ENCODE measurements at regions not wholly inside any gene's neighbourhood (a gene's known extent, or its start where the extent isn't known, plus 50 kb on each side); places are given as distances from the start of the nearest gene placed in this dataset.
A peak's percentile ranks its signal among the peaks of the same experiment; 100 is the strongest.

DNA sequence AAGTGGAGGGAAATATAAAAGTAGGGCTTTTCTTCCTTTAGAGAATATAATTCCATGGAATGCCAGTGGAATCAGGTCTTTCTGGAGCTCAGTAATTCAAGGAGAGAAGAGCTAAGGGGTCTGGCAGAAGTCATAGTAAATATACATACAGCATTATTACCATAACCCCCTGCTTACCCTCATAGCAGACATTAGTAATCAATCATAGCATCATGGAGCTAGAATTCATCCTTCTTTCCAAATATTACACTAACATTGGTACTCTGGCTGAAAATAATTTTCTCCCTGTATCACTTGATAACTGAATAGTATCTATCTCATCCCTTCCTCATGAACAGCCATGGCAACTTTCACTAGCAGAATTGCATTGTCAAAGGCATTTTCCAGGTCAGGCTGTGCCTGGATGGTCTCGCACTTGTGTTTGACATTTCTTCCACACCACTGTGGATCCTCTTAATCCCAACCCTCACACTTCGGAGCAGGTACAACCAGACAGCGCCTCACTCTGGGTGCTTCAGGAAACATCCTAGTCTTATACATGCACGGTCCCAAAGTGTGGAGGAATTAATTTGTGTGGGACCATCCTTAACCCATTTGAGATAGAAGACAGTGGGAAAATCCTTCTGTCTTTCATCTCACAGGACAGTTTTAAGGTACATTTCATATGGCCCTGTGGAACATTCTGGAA lies 84.2 kb upstream of the SEC11C start:
- Histone ChIP-seq H2AFZ (ENCODE audit: insufficient read depth, low read depth, low read length, poor library complexity, severe bottlenecking) (no peak overlapping the region), H3K79me2 (ENCODE audit: insufficient read depth, low read length) (no peaks in the 10 kb centered on the region), H3K27me3 (ENCODE audit: control insufficient read depth in 2 of 2, insufficient read depth in 2 of 2, low read length in 2 of 2) (no peaks in the 10 kb centered on the region), H3K27ac (ENCODE audit: low read depth in 1 of 2, low read length in 2 of 2) (no peak overlapping the region), H3K36me3 (replicated peaks in 1 of 2; ENCODE audit: control insufficient read depth in 1 of 2, insufficient read depth in 2 of 2, low read length in 2 of 2) (no peaks in the 10 kb centered on the region), H3K4me1 (ENCODE audit: control insufficient read depth in 1 of 2, insufficient read depth in 2 of 2, low read length in 2 of 2) (no peaks in the 10 kb centered on the region), H3K9me3 (replicated peaks in 1 of 2; ENCODE audit: control insufficient read depth in 1 of 2, insufficient read depth in 1 of 2, low read length in 2 of 2) (no peaks in the 10 kb centered on the region), H3K9ac (ENCODE audit: insufficient read depth, low read length, poor library complexity, severe bottlenecking) (no peak overlapping the region), H4K20me1 (ENCODE audit: insufficient read depth, low read length) (no peaks in the 10 kb centered on the region), H3K4me2 (replicated peaks; ENCODE audit: extremely low read depth, low read length, poor library complexity, severe bottlenecking) (no peak overlapping the region), H3K4me3 (replicated peaks in 1 of 3; ENCODE audit: low read depth in 2 of 3, low read length in 3 of 3) (no peak overlapping the region)
- no peak for DNase-seq
- TF ChIP-seq, protein P1, sequence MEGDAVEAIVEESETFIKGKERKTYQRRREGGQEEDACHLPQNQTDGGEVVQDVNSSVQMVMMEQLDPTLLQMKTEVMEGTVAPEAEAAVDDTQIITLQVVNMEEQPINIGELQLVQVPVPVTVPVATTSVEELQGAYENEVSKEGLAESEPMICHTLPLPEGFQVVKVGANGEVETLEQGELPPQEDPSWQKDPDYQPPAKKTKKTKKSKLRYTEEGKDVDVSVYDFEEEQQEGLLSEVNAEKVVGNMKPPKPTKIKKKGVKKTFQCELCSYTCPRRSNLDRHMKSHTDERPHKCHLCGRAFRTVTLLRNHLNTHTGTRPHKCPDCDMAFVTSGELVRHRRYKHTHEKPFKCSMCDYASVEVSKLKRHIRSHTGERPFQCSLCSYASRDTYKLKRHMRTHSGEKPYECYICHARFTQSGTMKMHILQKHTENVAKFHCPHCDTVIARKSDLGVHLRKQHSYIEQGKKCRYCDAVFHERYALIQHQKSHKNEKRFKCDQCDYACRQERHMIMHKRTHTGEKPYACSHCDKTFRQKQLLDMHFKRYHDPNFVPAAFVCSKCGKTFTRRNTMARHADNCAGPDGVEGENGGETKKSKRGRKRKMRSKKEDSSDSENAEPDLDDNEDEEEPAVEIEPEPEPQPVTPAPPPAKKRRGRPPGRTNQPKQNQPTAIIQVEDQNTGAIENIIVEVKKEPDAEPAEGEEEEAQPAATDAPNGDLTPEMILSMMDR (IDR thresholded peaks at IDR 0.05) = no peak
- H3K4me1 Mint-ChIP-seq = peaks cover 1% of the 10 kb centered on the region
- H3K36me3 Mint-ChIP-seq = no peaks in the 10 kb centered on the region
- peaks cover 0 to 2% (median 1%) of the 10 kb centered on the region in 3 donors for H3K27me3 Mint-ChIP-seq (ENCODE audit: low read depth in 3 of 3)
- H3K27ac Mint-ChIP-seq = no peak overlapping the region
- intact Hi-C loops (cut with micrococcal nuclease) = loop anchor here in 1 of 2 donors (2.0 kb wide), 1 partner anchor 275 kb away; no protein-coding TSS in a partner anchor
- peaks cover 0 to 2% (median 0%) of the 10 kb centered on the region in 7 donors for H3K9me3 Mint-ChIP-seq
- WGBS (ENCODE audit: insufficient coverage) = 83% methylated on average over 1 of the region's 4 CpGs
- no peak overlapping the region for H3K4me3 Mint-ChIP-seq

DNA sequence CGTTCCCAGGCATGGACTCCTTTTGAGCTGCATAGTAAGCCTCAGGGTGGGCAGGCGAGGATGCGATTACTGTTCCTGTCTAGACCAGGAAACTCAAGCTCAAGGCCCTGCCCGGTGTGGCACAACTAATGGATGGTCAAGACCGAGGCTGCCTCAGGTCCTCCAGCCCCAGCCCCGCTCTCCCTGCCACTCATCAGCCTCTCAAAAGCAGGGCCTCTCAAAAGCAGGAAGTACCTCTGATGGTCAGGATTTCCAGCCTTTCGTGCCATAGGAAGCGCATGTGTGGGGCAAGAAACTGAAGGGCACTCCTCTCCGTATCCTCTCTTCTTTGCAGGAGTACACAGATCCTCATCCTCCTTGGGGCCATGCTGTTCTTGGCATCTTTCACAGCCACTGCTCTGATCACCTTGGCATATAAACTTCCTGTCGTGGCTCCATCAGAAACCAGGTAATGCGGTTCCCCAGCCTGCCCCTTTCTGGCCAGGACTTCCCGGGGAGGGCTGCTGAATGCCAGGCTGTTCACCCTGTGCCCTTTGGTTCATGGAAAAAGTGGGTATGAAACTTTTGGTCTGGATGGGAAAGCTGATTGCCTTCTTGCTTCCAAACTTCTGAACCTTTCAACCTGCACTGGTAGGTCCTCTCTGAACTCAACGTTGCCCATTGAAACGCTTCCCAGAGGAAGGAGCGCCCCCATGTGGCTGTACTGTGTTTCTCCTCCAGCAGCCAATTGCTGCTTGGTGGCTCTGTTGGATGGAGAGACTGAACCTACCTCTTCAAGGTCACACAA lies 82.8 kb upstream of the SEC11C start:
- DNase-seq = peak; percentile 37 to 54 (median 45)
- no peaks in the 10 kb centered on the region for H3K36me3 Mint-ChIP-seq
- no peaks in the 10 kb centered on the region for H4K20me1 ChIP-seq (ENCODE audit: insufficient read depth, low read length)
- no peaks in the 10 kb centered on the region for H3K36me3 ChIP-seq (replicated peaks in 1 of 2; ENCODE audit: control insufficient read depth in 1 of 2, insufficient read depth in 2 of 2, low read length in 2 of 2)
- H3K4me3 Mint-ChIP-seq = no peak overlapping the region
- TF ChIP-seq, protein P1 (IDR thresholded peaks at IDR 0.05) = peak; percentile 81
- H3K9me3 Mint-ChIP-seq = no peaks in the 10 kb centered on the region
- H3K4me1 Mint-ChIP-seq = peaks cover 1% of the 10 kb centered on the region
- 69% methylated on average over 11 of the region's 15 CpGs for WGBS (ENCODE audit: insufficient coverage)
- H3K27ac Mint-ChIP-seq = no peak overlapping the region
- H2AFZ ChIP-seq (ENCODE audit: insufficient read depth, low read depth, low read length, poor library complexity, severe bottlenecking) = no peak overlapping the region
- H3K27ac ChIP-seq (ENCODE audit: low read depth in 1 of 2, low read length in 2 of 2) = no peak overlapping the region
- peaks cover 2% of the 10 kb centered on the region in 3 donors for H3K27me3 Mint-ChIP-seq (ENCODE audit: low read depth in 3 of 3)
- H3K27me3 ChIP-seq (ENCODE audit: control insufficient read depth in 2 of 2, insufficient read depth in 2 of 2, low read length in 2 of 2) = no peaks in the 10 kb centered on the region
- no peak overlapping the region for H3K4me3 ChIP-seq (replicated peaks in 1 of 3; ENCODE audit: low read depth in 2 of 3, low read length in 3 of 3)
- H3K4me2 ChIP-seq (replicated peaks; ENCODE audit: extremely low read depth, low read length, poor library complexity, severe bottlenecking) = no peak overlapping the region
- no peaks in the 10 kb centered on the region for H3K4me1 ChIP-seq (ENCODE audit: control insufficient read depth in 1 of 2, insufficient read depth in 2 of 2, low read length in 2 of 2)
- H3K9ac ChIP-seq (ENCODE audit: insufficient read depth, low read length, poor library complexity, severe bottlenecking) = no peak overlapping the region
- H3K79me2 ChIP-seq (ENCODE audit: insufficient read depth, low read length) = no peaks in the 10 kb centered on the region
- intact Hi-C loops (cut with micrococcal nuclease) = loop anchor here (1.0 to 2.0 kb wide), 2 partner anchors 276 kb away; no protein-coding TSS in a partner anchor
- H3K9me3 ChIP-seq (replicated peaks in 1 of 2; ENCODE audit: control insufficient read depth in 1 of 2, insufficient read depth in 1 of 2, low read length in 2 of 2) = no peaks in the 10 kb centered on the region

Measured in CD14-positive monocyte (primary cell).